ENCODE measurements at regions not wholly inside any gene's neighbourhood (a gene's known extent, or its start where the extent isn't known, plus 50 kb on each side); places are given as distances from the start of the nearest gene placed in this dataset.

DNA sequence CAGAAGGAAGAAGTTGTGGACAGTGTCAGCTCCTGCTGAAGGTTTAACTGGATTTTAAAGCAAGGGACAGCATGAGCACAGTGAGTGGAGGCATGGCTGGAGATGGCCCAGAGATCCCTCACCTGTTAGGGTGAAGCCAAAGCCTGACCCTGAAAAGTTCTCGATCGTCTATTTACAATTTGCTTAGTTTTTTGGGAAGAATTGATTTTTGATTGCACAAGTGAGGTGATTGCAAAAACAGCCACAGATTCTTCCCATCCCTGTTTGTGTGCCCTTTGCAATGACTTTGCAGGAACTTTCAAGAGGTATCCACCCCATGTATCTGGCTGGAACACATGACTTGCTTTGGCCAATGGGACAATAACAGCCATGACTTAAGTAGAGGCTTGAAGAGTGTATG, 170.1 kb downstream of the TFAP2C start:
- no peak for DNase-seq (ENCODE audit: low read depth, low spot score)
- Histone ChIP-seq H3K27ac (ENCODE audit: low read length) (no peak overlapping the region), H3K27me3 (ENCODE audit: control insufficient read depth, insufficient read depth, low read length) (no peaks in the 10 kb centered on the region), H3K9me3 (ENCODE audit: control insufficient read depth, insufficient read depth, low read depth, low read length) (peaks cover 8% of the 10 kb centered on the region; the same call in 1 of the 2 replicates), H3K36me3 (ENCODE audit: control insufficient read depth, insufficient read depth, low read length) (no peaks in the 10 kb centered on the region), H3K4me3 (ENCODE audit: low read depth in 2 of 2, low read length in 2 of 2) (no peak overlapping the region), H3K4me1 (ENCODE audit: control insufficient read depth, insufficient read depth, low read length) (peaks cover 12% of the 10 kb centered on the region)
- intact Hi-C loops (cut with micrococcal nuclease; ENCODE audit: unreplicated experiment) (no loop called here), in situ Hi-C loops (cut with HindIII; ENCODE audit: low pct_unique_long_range_greater_than_20kb, low sequenced_read_pairs) (no loop called here)
- CTCF ChIA-PET = no interaction called here
- TF ChIP-seq, protein P1, sequence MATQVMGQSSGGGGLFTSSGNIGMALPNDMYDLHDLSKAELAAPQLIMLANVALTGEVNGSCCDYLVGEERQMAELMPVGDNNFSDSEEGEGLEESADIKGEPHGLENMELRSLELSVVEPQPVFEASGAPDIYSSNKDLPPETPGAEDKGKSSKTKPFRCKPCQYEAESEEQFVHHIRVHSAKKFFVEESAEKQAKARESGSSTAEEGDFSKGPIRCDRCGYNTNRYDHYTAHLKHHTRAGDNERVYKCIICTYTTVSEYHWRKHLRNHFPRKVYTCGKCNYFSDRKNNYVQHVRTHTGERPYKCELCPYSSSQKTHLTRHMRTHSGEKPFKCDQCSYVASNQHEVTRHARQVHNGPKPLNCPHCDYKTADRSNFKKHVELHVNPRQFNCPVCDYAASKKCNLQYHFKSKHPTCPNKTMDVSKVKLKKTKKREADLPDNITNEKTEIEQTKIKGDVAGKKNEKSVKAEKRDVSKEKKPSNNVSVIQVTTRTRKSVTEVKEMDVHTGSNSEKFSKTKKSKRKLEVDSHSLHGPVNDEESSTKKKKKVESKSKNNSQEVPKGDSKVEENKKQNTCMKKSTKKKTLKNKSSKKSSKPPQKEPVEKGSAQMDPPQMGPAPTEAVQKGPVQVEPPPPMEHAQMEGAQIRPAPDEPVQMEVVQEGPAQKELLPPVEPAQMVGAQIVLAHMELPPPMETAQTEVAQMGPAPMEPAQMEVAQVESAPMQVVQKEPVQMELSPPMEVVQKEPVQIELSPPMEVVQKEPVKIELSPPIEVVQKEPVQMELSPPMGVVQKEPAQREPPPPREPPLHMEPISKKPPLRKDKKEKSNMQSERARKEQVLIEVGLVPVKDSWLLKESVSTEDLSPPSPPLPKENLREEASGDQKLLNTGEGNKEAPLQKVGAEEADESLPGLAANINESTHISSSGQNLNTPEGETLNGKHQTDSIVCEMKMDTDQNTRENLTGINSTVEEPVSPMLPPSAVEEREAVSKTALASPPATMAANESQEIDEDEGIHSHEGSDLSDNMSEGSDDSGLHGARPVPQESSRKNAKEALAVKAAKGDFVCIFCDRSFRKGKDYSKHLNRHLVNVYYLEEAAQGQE (IDR thresholded peaks at IDR 0.05; ENCODE audit: insufficient read depth in 1 of 2, low read depth in 2 of 2, low read length in 1 of 2) = no peak
- TF ChIP-seq, protein P2, sequence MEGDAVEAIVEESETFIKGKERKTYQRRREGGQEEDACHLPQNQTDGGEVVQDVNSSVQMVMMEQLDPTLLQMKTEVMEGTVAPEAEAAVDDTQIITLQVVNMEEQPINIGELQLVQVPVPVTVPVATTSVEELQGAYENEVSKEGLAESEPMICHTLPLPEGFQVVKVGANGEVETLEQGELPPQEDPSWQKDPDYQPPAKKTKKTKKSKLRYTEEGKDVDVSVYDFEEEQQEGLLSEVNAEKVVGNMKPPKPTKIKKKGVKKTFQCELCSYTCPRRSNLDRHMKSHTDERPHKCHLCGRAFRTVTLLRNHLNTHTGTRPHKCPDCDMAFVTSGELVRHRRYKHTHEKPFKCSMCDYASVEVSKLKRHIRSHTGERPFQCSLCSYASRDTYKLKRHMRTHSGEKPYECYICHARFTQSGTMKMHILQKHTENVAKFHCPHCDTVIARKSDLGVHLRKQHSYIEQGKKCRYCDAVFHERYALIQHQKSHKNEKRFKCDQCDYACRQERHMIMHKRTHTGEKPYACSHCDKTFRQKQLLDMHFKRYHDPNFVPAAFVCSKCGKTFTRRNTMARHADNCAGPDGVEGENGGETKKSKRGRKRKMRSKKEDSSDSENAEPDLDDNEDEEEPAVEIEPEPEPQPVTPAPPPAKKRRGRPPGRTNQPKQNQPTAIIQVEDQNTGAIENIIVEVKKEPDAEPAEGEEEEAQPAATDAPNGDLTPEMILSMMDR (IDR thresholded peaks at IDR 0.05) = no peak
- TF ChIP-seq POLR2AphosphoS5 (IDR thresholded peaks at IDR 0.05; ENCODE audit: low read depth, low read length) (no peak), TCF7L2 (IDR thresholded peaks at IDR 0.05; ENCODE audit: low read depth, low read length) (no peak), SIN3A (IDR thresholded peaks at IDR 0.05; ENCODE audit: borderline replicate concordance, insufficient read depth, low read depth, low read length) (no peak)
- no peak for ATAC-seq
- POLR2A ChIA-PET = no interaction called here
- BruUV-seq (replicated peaks) = no TSS peak

DNA sequence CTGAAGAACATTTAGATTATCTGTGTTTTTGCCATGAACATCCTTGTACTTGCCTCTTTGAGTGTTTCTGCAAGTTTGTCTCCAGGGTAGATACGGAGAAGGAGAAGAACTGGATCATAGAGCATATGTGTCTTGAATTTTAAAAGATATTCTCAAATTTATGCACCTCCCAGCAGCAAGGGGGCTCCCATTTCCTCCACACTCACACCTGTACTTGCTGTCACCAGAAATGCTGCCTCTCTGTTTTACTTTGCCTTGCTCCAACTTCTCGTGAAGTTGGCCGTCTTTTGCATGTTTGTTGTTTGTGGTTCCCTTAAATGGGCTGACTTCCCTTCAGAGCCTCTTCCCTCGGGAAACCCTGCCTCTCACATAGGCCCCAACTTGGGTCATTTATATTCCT, 171.0 kb downstream of the TFAP2C start:
- no peak overlapping the region for H3K27ac ChIP-seq (ENCODE audit: low read length)
- in situ Hi-C loops (cut with HindIII; ENCODE audit: low pct_unique_long_range_greater_than_20kb, low sequenced_read_pairs) (no loop called here), intact Hi-C loops (cut with micrococcal nuclease; ENCODE audit: unreplicated experiment) (no loop called here)
- H3K36me3 ChIP-seq (ENCODE audit: control insufficient read depth, insufficient read depth, low read length) = no peaks in the 10 kb centered on the region
- H3K4me1 ChIP-seq (ENCODE audit: control insufficient read depth, insufficient read depth, low read length) = peaks cover 16% of the 10 kb centered on the region
- TF ChIP-seq SIN3A (IDR thresholded peaks at IDR 0.05; ENCODE audit: borderline replicate concordance, insufficient read depth, low read depth, low read length) = no peak
- DNase-seq (ENCODE audit: low read depth, low spot score) (no peak), ATAC-seq (no peak)
- CTCF ChIA-PET = no interaction called here
- BruUV-seq (replicated peaks) = no TSS peak
- no peaks in the 10 kb centered on the region for H3K27me3 ChIP-seq (ENCODE audit: control insufficient read depth, insufficient read depth, low read length)
- POLR2A ChIA-PET = no interaction called here
- no peak overlapping the region for H3K4me3 ChIP-seq (ENCODE audit: low read depth in 2 of 2, low read length in 2 of 2)
- H3K9me3 ChIP-seq (ENCODE audit: control insufficient read depth, insufficient read depth, low read depth, low read length) = peaks cover 8% of the 10 kb centered on the region; the same call in 1 of the 2 replicates

DNA sequence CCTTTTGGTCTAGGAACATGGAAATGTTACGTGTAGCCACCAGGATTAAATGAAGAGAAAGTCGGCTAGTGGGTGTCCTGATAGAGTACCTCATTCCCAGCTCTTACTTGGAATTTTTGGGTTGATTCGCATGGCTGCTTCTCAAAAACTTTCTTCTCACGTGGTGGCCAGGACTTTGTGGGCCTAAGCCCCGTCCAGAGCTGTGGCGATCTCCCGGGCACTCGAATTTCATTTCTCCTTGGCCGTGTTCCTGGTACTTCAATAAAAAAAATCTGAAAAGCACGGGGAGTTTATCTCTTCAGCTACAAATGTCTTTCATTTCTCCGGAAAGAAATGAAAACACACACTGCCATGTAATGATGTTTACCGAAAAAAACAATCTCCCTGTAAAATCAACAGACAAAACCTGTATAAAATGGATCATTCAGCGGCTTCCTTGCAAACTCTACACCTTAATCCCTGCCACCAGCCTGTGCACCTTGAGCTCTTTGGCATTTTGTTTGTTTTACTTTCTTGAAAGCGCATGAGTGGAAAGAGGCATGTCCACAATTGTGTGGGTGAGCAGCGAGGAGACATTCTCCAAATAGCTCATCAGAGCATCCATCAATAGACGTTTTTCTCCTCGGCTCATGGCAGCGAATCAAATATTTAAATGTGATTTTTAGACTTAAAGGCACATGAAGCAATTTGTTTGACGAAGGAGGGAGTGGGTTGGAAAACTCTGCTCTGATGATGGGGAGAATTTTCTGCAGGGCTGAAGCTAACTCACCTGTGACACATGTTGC, 173.1 kb downstream of the TFAP2C start:
- Histone ChIP-seq H3K4me3 (ENCODE audit: low read depth in 2 of 2, low read length in 2 of 2) (peak overlapping the region in 1 of 2 experiments; percentile 6; a peak in 2 of 4 replicates), H3K4me1 (ENCODE audit: control insufficient read depth, insufficient read depth, low read length) (peaks cover 16% of the 10 kb centered on the region), H3K27ac (ENCODE audit: low read length) (peak overlapping the region; percentile 45), H3K36me3 (ENCODE audit: control insufficient read depth, insufficient read depth, low read length) (no peaks in the 10 kb centered on the region), H3K27me3 (ENCODE audit: control insufficient read depth, insufficient read depth, low read length) (no peaks in the 10 kb centered on the region), H3K9me3 (ENCODE audit: control insufficient read depth, insufficient read depth, low read depth, low read length) (peaks cover 8% of the 10 kb centered on the region; the same call in 1 of the 2 replicates)
- no TSS peak for BruUV-seq (replicated peaks)
- in situ Hi-C loops (cut with HindIII; ENCODE audit: low pct_unique_long_range_greater_than_20kb, low sequenced_read_pairs) (no loop called here), intact Hi-C loops (cut with micrococcal nuclease; ENCODE audit: unreplicated experiment) (no loop called here)
- DNase-seq (ENCODE audit: low read depth, low spot score) (no peak), ATAC-seq (no peak)
- TF ChIP-seq POLR2AphosphoS5 (IDR thresholded peaks at IDR 0.05; ENCODE audit: low read depth, low read length) = no peak
- peak; percentile 79 for TF ChIP-seq TCF7L2 (IDR thresholded peaks at IDR 0.05; ENCODE audit: low read depth, low read length)
- ChIA-PET CTCF (no interaction called here), POLR2A (no interaction called here)
